ENCODE measurements at regions not wholly inside any gene's neighbourhood (a gene's known extent, or its start where the extent isn't known, plus 50 kb on each side); places are given as distances from the start of the nearest gene placed in this dataset.

- TF ChIP-seq CTCF (IDR thresholded peaks at IDR 0.05; ENCODE audit: control extremely low read depth in 1 of 3, insufficient read depth in 1 of 3, low read depth in 1 of 3, low read length in 3 of 3) (no peak), POLR2A (IDR thresholded peaks at IDR 0.05; ENCODE audit: control extremely low read depth in 1 of 2, low read depth in 2 of 2, low read length in 2 of 2) (no peak), JUN (IDR thresholded peaks at IDR 0.05; ENCODE audit: low read depth, low read length) (no peak), CBX5 (IDR thresholded peaks at IDR 0.05; ENCODE audit: low read depth, low read length) (no peak), USF2 (IDR thresholded peaks at IDR 0.05; ENCODE audit: low read length) (no peak), MAFK (IDR thresholded peaks at IDR 0.05; ENCODE audit: low read depth, low read length) (no peak), KDM5A (IDR thresholded peaks at IDR 0.05; ENCODE audit: low read length) (no peak), TAF1 (IDR thresholded peaks at IDR 0.05; ENCODE audit: low read depth, low read length) (no peak), RFX5 (IDR thresholded peaks at IDR 0.05; ENCODE audit: borderline replicate concordance, low read depth, low read length) (no peak)
Observed at GRCh38 chr19:30318936-30319335, 53.2 kb upstream of the ZNF536 start.

All from H1 (cell line).